ENCODE measurements at regions not wholly inside any gene's neighbourhood (a gene's known extent, or its start where the extent isn't known, plus 50 kb on each side); places are given as distances from the start of the nearest gene placed in this dataset.

DNA sequence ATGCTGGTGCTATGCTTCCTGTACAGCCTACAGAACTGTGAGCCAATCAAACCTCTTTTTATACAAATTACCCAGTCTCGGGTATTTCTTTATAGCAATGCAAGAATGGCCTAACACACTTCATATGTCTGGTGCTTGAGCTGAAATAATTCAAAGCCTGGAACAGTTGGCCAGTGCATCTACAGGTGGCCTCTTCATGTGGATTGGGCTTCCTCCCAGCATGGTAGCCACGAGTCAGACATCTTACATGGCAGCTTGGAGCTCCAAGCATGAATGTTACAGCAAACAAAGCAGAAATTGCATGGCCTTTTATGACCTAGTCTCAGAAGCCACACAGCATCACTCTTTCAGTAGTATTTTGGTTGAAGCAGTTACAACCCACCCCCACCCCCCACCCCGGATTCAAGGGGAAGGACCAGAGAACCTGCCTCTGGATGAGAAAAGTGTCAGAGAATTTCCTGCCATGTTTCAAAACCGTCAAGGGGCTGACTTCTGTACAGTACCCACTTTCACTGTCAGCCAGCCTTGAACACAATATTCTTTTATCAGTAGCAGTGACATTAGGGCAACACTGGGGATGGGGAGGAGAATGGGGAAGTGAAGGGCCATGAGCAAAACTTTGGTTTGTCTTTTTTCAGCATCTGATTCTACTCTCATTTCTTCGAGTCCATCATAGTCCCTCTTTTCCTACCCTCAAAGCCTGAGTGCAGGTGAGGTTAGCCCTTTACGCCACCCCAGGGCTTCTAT, 368.7 kb downstream of the BCOR start:
- Histone ChIP-seq H3K27ac (ENCODE audit: insufficient read length, low read depth, low read length) (no peak overlapping the region), H3K14ac (ENCODE audit: insufficient read depth, low read length) (no peak overlapping the region), H4K20me1 (ENCODE audit: control insufficient read depth, insufficient read depth, insufficient read length) (no peaks in the 10 kb centered on the region), H3K56ac (ENCODE audit: insufficient read length, low read depth, low read length) (no peak overlapping the region), H3K9me3 (ENCODE audit: control insufficient read depth, low read depth, low read length) (no peaks in the 10 kb centered on the region), H2BK5ac (ENCODE audit: insufficient read length, low read length) (no peak overlapping the region), H3K4ac (ENCODE audit: low read depth, low read length) (no peak overlapping the region), H2BK15ac (ENCODE audit: low read depth, low read length) (no peak overlapping the region), H2BK12ac (ENCODE audit: insufficient read length, low read depth, low read length) (no peak overlapping the region), H3K18ac (ENCODE audit: insufficient read length, low read depth, low read length) (no peak overlapping the region), H2AK5ac (ENCODE audit: insufficient read length, low read length) (no peak overlapping the region), H2AFZ (ENCODE audit: low read length) (no peak overlapping the region), H3K79me2 (ENCODE audit: insufficient read depth, low read length) (no peaks in the 10 kb centered on the region), H3K79me1 (ENCODE audit: insufficient read depth, low read depth, low read length, poor library complexity, severe bottlenecking) (no peaks in the 10 kb centered on the region), H4K91ac (ENCODE audit: insufficient read length, low read depth, low read length) (no peak overlapping the region), H3K27me3 (ENCODE audit: insufficient read depth, low read length) (0 out of 2 replicates have a peak, but pooled peaks cover 3% of the 10 kb centered on the region), H4K5ac (ENCODE audit: insufficient read length, low read depth, low read length) (no peak overlapping the region), H3K4me1 (ENCODE audit: insufficient read depth, low read length) (peaks cover 4% of the 10 kb centered on the region; the same call in 1 of the 2 replicates), H3K9ac (ENCODE audit: extremely low read depth, insufficient read length, low read length) (no peak overlapping the region), H2BK20ac (ENCODE audit: low read depth, low read length, poor library complexity, severe bottlenecking) (no peak overlapping the region), H3K4me2 (ENCODE audit: insufficient read depth, insufficient read length, low read length) (no peak overlapping the region), H4K8ac (replicated peaks; ENCODE audit: insufficient read length, low read depth, low read length) (no peak overlapping the region), H3T11ph (ENCODE audit: low read length) (no peak overlapping the region), H3K23me2 (ENCODE audit: insufficient read length, low read depth, low read length, poor library complexity, severe bottlenecking) (no peaks in the 10 kb centered on the region), H3K23ac (ENCODE audit: insufficient read length, low read depth, low read length) (no peak overlapping the region), H2BK120ac (ENCODE audit: low read depth, low read length, poor library complexity, severe bottlenecking) (no peak overlapping the region)
- no peak overlapping the region for H3K4me3 Mint-ChIP-seq
- H3K4me1 Mint-ChIP-seq: peaks cover 15 to 21% of the 10 kb centered on the region in 2 experiments
- no CpG with 5 or more reads among the region's 6 CpGs for WGBS (ENCODE audit: extremely low coverage, insufficient read length, low lambda C conversion rate)
- H3K27ac Mint-ChIP-seq: no peak overlapping the region
- no peak for DNase-seq
- peaks cover 10% of the 10 kb centered on the region for H3K27me3 Mint-ChIP-seq (ENCODE audit: low read depth)
- H3K9me3 Mint-ChIP-seq: peaks cover 76 to 77% of the 10 kb centered on the region in 2 experiments
- H3K36me3 Mint-ChIP-seq (ENCODE audit: insufficient read depth in 1 of 3, low read depth in 3 of 3): peaks cover 0 to 5% (median 3%) of the 10 kb centered on the region in 3 experiments; a peak in 5 of 7 replicates
- TF ChIP-seq, protein P1, sequence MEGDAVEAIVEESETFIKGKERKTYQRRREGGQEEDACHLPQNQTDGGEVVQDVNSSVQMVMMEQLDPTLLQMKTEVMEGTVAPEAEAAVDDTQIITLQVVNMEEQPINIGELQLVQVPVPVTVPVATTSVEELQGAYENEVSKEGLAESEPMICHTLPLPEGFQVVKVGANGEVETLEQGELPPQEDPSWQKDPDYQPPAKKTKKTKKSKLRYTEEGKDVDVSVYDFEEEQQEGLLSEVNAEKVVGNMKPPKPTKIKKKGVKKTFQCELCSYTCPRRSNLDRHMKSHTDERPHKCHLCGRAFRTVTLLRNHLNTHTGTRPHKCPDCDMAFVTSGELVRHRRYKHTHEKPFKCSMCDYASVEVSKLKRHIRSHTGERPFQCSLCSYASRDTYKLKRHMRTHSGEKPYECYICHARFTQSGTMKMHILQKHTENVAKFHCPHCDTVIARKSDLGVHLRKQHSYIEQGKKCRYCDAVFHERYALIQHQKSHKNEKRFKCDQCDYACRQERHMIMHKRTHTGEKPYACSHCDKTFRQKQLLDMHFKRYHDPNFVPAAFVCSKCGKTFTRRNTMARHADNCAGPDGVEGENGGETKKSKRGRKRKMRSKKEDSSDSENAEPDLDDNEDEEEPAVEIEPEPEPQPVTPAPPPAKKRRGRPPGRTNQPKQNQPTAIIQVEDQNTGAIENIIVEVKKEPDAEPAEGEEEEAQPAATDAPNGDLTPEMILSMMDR (conservative IDR thresholded peaks at IDR 0.05): no peak

All from H9 (cell line).